ENCODE measurements at regions not wholly inside any gene's neighbourhood (a gene's known extent, or its start where the extent isn't known, plus 50 kb on each side); places are given as distances from the start of the nearest gene placed in this dataset.

DNA sequence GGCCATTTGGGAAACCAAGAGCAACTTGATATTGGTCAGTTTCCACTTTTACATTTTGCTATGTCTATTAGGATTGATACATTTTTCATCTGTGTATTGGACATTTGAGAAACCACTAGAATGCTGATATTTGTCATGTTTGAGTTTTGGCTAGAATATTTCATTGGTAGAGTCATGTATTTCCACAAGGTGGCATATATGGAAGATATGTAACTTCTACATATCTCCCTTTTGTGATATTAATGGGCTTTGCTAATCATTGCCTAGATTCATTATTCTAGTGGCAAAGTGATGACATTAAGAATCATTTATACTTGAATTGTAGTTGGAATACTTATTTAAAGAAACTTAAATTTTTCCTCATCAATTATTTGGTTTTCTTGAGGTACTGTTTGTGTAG lies 692.9 kb upstream of the EDIL3 start:
- TF ChIP-seq, protein P1, sequence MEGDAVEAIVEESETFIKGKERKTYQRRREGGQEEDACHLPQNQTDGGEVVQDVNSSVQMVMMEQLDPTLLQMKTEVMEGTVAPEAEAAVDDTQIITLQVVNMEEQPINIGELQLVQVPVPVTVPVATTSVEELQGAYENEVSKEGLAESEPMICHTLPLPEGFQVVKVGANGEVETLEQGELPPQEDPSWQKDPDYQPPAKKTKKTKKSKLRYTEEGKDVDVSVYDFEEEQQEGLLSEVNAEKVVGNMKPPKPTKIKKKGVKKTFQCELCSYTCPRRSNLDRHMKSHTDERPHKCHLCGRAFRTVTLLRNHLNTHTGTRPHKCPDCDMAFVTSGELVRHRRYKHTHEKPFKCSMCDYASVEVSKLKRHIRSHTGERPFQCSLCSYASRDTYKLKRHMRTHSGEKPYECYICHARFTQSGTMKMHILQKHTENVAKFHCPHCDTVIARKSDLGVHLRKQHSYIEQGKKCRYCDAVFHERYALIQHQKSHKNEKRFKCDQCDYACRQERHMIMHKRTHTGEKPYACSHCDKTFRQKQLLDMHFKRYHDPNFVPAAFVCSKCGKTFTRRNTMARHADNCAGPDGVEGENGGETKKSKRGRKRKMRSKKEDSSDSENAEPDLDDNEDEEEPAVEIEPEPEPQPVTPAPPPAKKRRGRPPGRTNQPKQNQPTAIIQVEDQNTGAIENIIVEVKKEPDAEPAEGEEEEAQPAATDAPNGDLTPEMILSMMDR (IDR thresholded peaks at IDR 0.05; ENCODE audit: low read depth, low read length), result no peak
- in situ Hi-C loops (cut with HindIII; ENCODE audit: low sequenced_read_pairs), result no loop called here
- H3K4me3 ChIP-seq (ENCODE audit: low read depth, low read length), result no peak overlapping the region
- no peak for DNase-seq (ENCODE audit: low read depth, low spot score)

DNA sequence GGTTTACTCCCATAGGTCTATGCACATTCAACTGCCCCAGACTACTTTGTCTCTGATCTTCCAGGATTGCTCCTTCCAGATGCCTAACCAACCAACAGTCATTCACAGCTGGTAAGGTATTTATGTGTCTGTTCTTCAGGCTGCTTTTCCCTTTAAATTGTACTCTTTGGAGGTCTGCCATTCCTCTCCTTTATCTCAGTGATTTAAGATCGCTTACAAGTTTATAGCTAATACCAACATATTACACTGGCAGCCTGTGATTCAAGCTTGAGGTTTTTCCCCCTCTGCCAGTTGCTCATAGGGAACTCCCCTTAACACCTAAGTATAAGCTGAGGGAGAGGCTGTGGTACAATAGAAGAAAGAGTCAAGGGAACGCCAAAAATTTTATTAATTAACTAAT lies 711.7 kb upstream of the EDIL3 start:
- TF ChIP-seq, protein P1 (IDR thresholded peaks at IDR 0.05; ENCODE audit: low read depth, low read length), result no peak
- DNase-seq (ENCODE audit: low read depth, low spot score), result peak; percentile 57
- in situ Hi-C loops (cut with HindIII; ENCODE audit: low sequenced_read_pairs), result no loop called here
- H3K4me3 ChIP-seq (ENCODE audit: low read depth, low read length), result no peak overlapping the region

DNA sequence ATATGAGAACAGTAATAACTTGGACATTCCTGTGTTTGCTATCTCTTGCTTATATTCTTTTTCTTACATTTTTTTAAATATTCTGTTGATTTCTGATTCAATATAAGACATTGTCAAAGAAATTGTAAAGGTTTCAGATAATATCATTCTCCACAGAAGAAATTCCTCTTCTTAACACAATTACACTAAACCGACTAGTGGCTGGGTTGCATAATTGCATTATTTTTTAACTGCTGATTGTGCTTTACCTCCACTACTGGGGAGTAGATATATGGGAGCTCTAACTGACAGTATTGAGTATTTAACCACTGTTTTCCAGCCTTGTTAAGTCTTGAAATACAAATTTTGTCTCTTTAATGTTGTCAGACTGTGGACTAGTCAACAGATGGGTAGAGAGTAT lies 723.8 kb upstream of the EDIL3 start:
- TF ChIP-seq, protein P1 (IDR thresholded peaks at IDR 0.05; ENCODE audit: low read depth, low read length), result no peak
- in situ Hi-C loops (cut with HindIII; ENCODE audit: low sequenced_read_pairs), result no loop called here
- H3K4me3 ChIP-seq (ENCODE audit: low read depth, low read length), result no peak overlapping the region
- no peak for DNase-seq (ENCODE audit: low read depth, low spot score)

DNA sequence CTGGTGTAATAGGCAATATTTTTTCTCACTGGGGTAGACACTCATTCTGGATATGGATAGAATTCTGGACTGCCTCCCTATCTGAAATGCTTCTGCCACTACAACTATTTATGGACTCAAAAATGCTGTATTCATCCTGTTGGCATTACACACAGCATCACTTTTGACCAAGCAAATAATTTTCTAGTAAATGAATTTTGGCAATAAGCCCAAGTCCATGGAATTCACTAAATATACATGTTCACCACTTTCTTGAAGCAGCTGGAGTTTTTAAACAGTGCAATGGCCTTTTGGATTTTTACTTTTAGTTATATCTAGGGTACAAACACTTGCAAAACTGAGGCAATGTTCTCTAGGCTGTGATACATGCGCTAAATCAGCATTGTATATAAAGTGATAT lies 724.9 kb upstream of the EDIL3 start:
- H3K4me3 ChIP-seq (ENCODE audit: low read depth, low read length), result no peak overlapping the region
- TF ChIP-seq, protein P1 (IDR thresholded peaks at IDR 0.05; ENCODE audit: low read depth, low read length), result no peak
- in situ Hi-C loops (cut with HindIII; ENCODE audit: low sequenced_read_pairs), result no loop called here
- DNase-seq (ENCODE audit: low read depth, low spot score), result peak; percentile 5

DNA sequence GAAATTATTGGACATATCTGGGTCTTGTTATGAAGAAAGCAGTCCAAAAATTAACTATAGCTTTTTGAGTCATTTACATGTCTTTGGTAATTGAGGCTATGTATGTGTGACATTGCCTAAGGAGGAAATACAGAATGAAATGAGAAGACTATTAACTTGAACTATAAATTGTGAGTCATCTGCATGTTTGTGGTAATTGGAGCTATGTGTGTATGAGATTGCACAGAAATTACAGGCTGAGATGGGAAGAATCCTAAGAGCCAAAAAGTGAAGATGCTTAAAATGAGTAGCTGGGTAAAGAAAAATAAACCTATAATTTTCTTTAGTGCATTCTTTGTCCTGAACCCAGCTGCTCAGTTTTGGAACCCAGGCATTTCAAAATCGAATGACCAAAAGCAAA lies 747.6 kb upstream of the EDIL3 start:
- H3K4me3 ChIP-seq (ENCODE audit: low read depth, low read length), result no peak overlapping the region
- TF ChIP-seq, protein P1 (IDR thresholded peaks at IDR 0.05; ENCODE audit: low read depth, low read length), result no peak
- peak; percentile 54 for DNase-seq (ENCODE audit: low read depth, low spot score)
- in situ Hi-C loops (cut with HindIII; ENCODE audit: low sequenced_read_pairs), result no loop called here

DNA sequence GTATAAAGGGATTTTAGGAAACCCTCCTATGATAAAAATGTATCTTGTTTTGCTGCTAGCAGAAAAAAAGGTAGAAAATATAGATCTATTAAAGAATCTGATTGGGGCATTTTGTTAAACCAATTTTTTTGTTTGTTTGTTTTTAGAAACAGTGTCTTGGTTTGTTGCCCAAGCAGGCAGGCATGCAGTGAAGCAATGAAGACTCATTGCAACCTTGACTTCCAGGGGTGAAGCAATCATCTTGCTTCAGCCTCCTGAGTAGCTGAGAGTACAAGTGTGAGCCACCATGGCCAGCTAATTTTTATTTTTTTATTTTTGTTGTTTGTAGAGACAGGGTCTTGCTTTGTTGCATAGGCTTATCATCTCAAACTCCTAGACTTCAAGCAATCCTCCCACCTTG lies 755.8 kb upstream of the EDIL3 start:
- no peak overlapping the region for H3K4me3 ChIP-seq (ENCODE audit: low read depth, low read length)
- in situ Hi-C loops (cut with HindIII; ENCODE audit: low sequenced_read_pairs), result no loop called here
- DNase-seq (ENCODE audit: low read depth, low spot score), result no peak
- TF ChIP-seq, protein P1 (IDR thresholded peaks at IDR 0.05; ENCODE audit: low read depth, low read length), result no peak

DNA sequence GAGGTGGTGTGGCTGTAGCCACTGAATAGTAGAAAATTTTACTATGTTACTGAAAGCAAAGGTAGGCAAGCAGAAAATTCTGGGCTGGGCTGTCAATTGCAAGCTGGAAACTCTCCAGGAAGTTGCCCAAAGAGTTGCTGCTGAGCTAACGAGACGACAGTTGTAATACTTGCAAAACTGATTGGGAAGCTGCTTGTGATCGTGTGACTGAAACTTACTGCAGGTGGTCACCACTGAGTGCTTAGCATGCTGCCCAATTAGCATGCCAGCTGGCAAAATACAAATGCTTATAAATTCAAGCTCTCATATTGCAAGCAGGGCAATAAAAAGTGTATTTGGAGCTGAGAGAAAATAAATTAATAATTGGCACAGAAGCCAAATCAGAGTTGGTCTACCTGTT lies 758.5 kb upstream of the EDIL3 start:
- TF ChIP-seq, protein P1 (IDR thresholded peaks at IDR 0.05; ENCODE audit: low read depth, low read length), result no peak
- no peak for DNase-seq (ENCODE audit: low read depth, low spot score)
- in situ Hi-C loops (cut with HindIII; ENCODE audit: low sequenced_read_pairs), result no loop called here
- H3K4me3 ChIP-seq (ENCODE audit: low read depth, low read length), result no peak overlapping the region

Data from astrocyte of the spinal cord (primary cell).